B cell (primary cell): ENCODE measurements at regions not wholly inside any gene's neighbourhood (a gene's known extent, or its start where the extent isn't known, plus 50 kb on each side); places are given as distances from the start of the nearest gene placed in this dataset.

Experiments used
- ATAC-seq: fragments of 200-7000 bp; cut with Tn5 transposase; one replicate; pipeline ENCODE4 v1.10.0; 2021; ENCODE audit warnings: low read depth, mild to moderate bottlenecking, moderate number of reproducible peaks, moderate library complexity
- CTCF ChIA-PET: fragments of 350-600 bp; sonication (Branson Sonifier 250); formaldehyde crosslinking; loops from one replicate; lab custom pipeline; 2021; ENCODE audit warnings: antibody characterized with exemption, inconsistent platforms; lab: Charles Lee
- POLR2A ChIA-PET: fragments of 350-600 bp; sonication (Branson Sonifier 250); formaldehyde crosslinking; loops from one replicate; lab custom pipeline; 2021; ENCODE audit warnings: antibody characterized with exemption; lab: Charles Lee
- DNase-seq: peaks from one replicate; pipeline ENCODE4 v3.0.0; 2013
- H2AFZ ChIP-seq: 2 replicates; pipeline ENCODE4 v1.6.1; 2012; ENCODE audit warnings: mild to moderate bottlenecking, low read depth, low read length; ENCODE audit not compliant: insufficient read depth, poor library complexity, severe bottlenecking
- H3K27ac ChIP-seq, 2 donors: 1 replicate in 1 of 2; 2 replicates in 1 of 2; pipeline ENCODE4 v1.5.1; 2012 to 2013; ENCODE audit warnings: low read length in 2 of 2, mild to moderate bottlenecking in 2 of 2, moderate library complexity in 1 of 2
- H3K27me3 ChIP-seq, 4 experiments: fragments of 200-600 bp in 1 of 4; sonication (generic) in 1 of 4; replicated peaks in 1 of 4; 1 replicate in 2 of 4; 2 replicates in 2 of 4; pipeline versions ENCODE4 v1.6.1 to v1.7.0; 2013 to 2016; ENCODE audit warnings: low read length in 3 of 4, mild to moderate bottlenecking in 2 of 4, mixed read lengths in 1 of 4, moderate library complexity in 1 of 4; ENCODE audit not compliant: insufficient read depth in 4 of 4, control insufficient read depth in 3 of 4; ENCODE audit errors: control extremely low read depth in 1 of 4
- H3K36me3 ChIP-seq, 2 experiments: replicated peaks in 1 of 2; 1 replicate in 1 of 2; 2 replicates in 1 of 2; pipeline versions ENCODE4 v1.6.1 to v1.7.1; 2013; ENCODE audit warnings: low read length in 1 of 2; ENCODE audit not compliant: insufficient read depth in 2 of 2, control insufficient read depth in 1 of 2; ENCODE audit errors: control extremely low read depth in 1 of 2, extremely low read depth in 1 of 2
- H3K4me1 ChIP-seq, 2 donors: fragments of 200-600 bp in 1 of 2; sonication (generic) in 1 of 2; 1 replicate in 1 of 2; 2 replicates in 1 of 2; pipeline versions ENCODE4 v1.5.1 to v1.6.1; 2013 to 2017; ENCODE audit warnings: low read length in 2 of 2; ENCODE audit not compliant: control insufficient read depth in 2 of 2, insufficient read depth in 2 of 2
- H3K4me2 ChIP-seq: replicated peaks from 2 replicates; pipeline ENCODE3; 2012; ENCODE audit warnings: mild to moderate bottlenecking, low read depth, low read length; ENCODE audit not compliant: poor library complexity, severe bottlenecking
- H3K4me3 ChIP-seq, 5 experiments: fragments of 200-600 bp in 1 of 5; sonication (generic) in 1 of 5; 1 replicate in 3 of 5; 2 replicates in 2 of 5; pipeline versions ENCODE4 v1.5.1 to v1.7.0; 2011 to 2016; ENCODE audit warnings: low read length in 4 of 5, mild to moderate bottlenecking in 4 of 5, low read depth in 2 of 5, control low read depth in 1 of 5, moderate library complexity in 1 of 5; ENCODE audit not compliant: insufficient read depth in 1 of 5; ENCODE audit errors: control extremely low read depth in 1 of 5, extremely low read depth in 1 of 5
- H3K79me2 ChIP-seq: fragments of 200-600 bp; sonication (generic); one replicate; pipeline ENCODE4 v1.6.0; 2016; ENCODE audit warnings: low read length; ENCODE audit not compliant: control insufficient read depth, insufficient read depth
- H3K9ac ChIP-seq: fragments of 200-600 bp; sonication (generic); 2 replicates; pipeline ENCODE4 v1.6.1; 2017; ENCODE audit warnings: mild to moderate bottlenecking, low read length, moderate library complexity
- H3K9me3 ChIP-seq, 3 donors: one replicate each; pipeline versions ENCODE4 v1.6.1 to v1.7.1; 2013; ENCODE audit warnings: low read length in 2 of 3; ENCODE audit not compliant: control insufficient read depth in 2 of 3, insufficient read depth in 1 of 3; ENCODE audit errors: control extremely low read depth in 1 of 3
- H4K20me1 ChIP-seq: 2 replicates; pipeline ENCODE4 v1.6.0; 2012; ENCODE audit warnings: mild to moderate bottlenecking, low read length; ENCODE audit not compliant: insufficient read depth, control insufficient read depth, poor library complexity, severe bottlenecking
- H3K27ac Mint-ChIP-seq: one replicate; pipeline ENCODE4 v1.8.0; 2021; ENCODE audit warnings: mixed read lengths
- H3K27me3 Mint-ChIP-seq: one replicate; pipeline ENCODE4 v1.8.0; 2021; ENCODE audit warnings: mixed read lengths
- H3K4me1 Mint-ChIP-seq: one replicate; pipeline ENCODE4 v1.8.0; 2021; ENCODE audit warnings: mixed read lengths
- H3K4me3 Mint-ChIP-seq: one replicate; pipeline ENCODE4 v1.8.0; 2021; ENCODE audit warnings: mixed read lengths
- H3K9me3 Mint-ChIP-seq: one replicate; pipeline ENCODE4 v1.8.0; 2022; ENCODE audit warnings: mixed read lengths; ENCODE audit not compliant: insufficient read depth
- CTCF ChIP-seq: fragments of 200-600 bp; IDR thresholded peaks from one replicate; pipeline ENCODE4 v1.8.0; 2022; ENCODE audit warnings: antibody characterized with exemption, mild to moderate bottlenecking
- EZH2 ChIP-seq: IDR thresholded peaks from 2 replicates; pipeline ENCODE4 v1.6.1; 2012; ENCODE audit warnings: borderline replicate concordance, low read depth, mild to moderate bottlenecking, moderate library complexity, low read length; ENCODE audit not compliant: insufficient read depth, poor library complexity, severe bottlenecking
- WGBS: methylation state at CpG from one replicate; pipeline ENCODE4 v1.1.5; 2013; ENCODE audit warnings: missing lambda C conversion rate; ENCODE audit not compliant: insufficient coverage; 5-methylcytosine and 5-hydroxymethylcytosine counted together
- intact Hi-C: fragments of 100-400 bp; cut with micrococcal nuclease; formaldehyde crosslinking; loops from one replicate; pipeline ENCODE4 v1.10.0; 2022

GRCh38 chr12:92349635-92350034 lies 204.0 kb upstream of the BTG1 start:
- POLR2A ChIA-PET = no interaction called here
- CTCF ChIA-PET = interaction anchor here (0.6 kb wide), 1 partner anchor 225 kb away, joined by 3 read pairs; no protein-coding TSS in a partner anchor
- Histone ChIP-seq H4K20me1 (no peaks in the 10 kb centered on the region), H3K79me2 (no peaks in the 10 kb centered on the region), H3K9me3 (peaks cover 0 to 5% (median 0%) of the 10 kb centered on the region in 3 donors), H3K36me3 (no peaks in the 10 kb centered on the region), H3K4me1 (peaks cover 0 to 3% of the 10 kb centered on the region in 2 donors), H3K4me2 (no peak overlapping the region), H3K4me3 (no peak overlapping the region), H3K27ac (no peak overlapping the region), H2AFZ (no peak overlapping the region), H3K9ac (no peak overlapping the region), H3K27me3 (no peaks in the 10 kb centered on the region)
- TF ChIP-seq EZH2 (no peak), CTCF (no peak)
- H3K4me1 Mint-ChIP-seq = peaks cover 14% of the 10 kb centered on the region
- no peaks in the 10 kb centered on the region for H3K27me3 Mint-ChIP-seq
- ATAC-seq (no peak), DNase-seq (no peak)
- H3K27ac Mint-ChIP-seq = no peak overlapping the region
- H3K4me3 Mint-ChIP-seq = no peak overlapping the region
- intact Hi-C loops = no loop called here
- WGBS = no CpG with 5 or more reads among the region's 1 CpG
- peaks cover 6% of the 10 kb centered on the region for H3K9me3 Mint-ChIP-seq

- Mint-ChIP-seq H3K27ac (no peak overlapping the region), H3K4me3 (no peak overlapping the region), H3K27me3 (no peaks in the 10 kb centered on the region), H3K4me1 (peaks cover 41% of the 10 kb centered on the region), H3K9me3 (peaks cover 3% of the 10 kb centered on the region)
- H3K27ac ChIP-seq = peak overlapping the region in 1 of 2 donors; percentile 91
- ChIA-PET POLR2A (no interaction called here), CTCF (interaction anchor here (1.0 kb wide), 1 partner anchor 10 kb away, joined by 4 read pairs; no protein-coding TSS in a partner anchor)
- no peak for ATAC-seq
- no peaks in the 10 kb centered on the region for H3K36me3 ChIP-seq
- no peak overlapping the region for H3K4me3 ChIP-seq
- WGBS = no CpG with 5 or more reads among the region's 1 CpG
- no peaks in the 10 kb centered on the region for H3K27me3 ChIP-seq
- H3K9me3 ChIP-seq = peaks cover 0 to 11% (median 0%) of the 10 kb centered on the region in 3 donors
- intact Hi-C loops = no loop called here
- no peak for DNase-seq
- TF ChIP-seq CTCF (no peak), EZH2 (no peak)
- H3K4me2 ChIP-seq = no peak overlapping the region
- H4K20me1 ChIP-seq = no peaks in the 10 kb centered on the region
- peaks cover 19 to 27% of the 10 kb centered on the region in 2 donors for H3K4me1 ChIP-seq
- no peak overlapping the region for H2AFZ ChIP-seq
- H3K79me2 ChIP-seq = no peaks in the 10 kb centered on the region
- H3K9ac ChIP-seq = no peak overlapping the region
Measured at GRCh38 chr12:92342574-92342973, 196.9 kb upstream of the BTG1 start.
